Stimulated activated CD4-positive, alpha-beta T cell treated with anti-CD3 and anti-CD28 coated beads, Interleukin-4, amount 100 ng/mL, for 24 hours (primary cell): ENCODE measurements at regions not wholly inside any gene's neighbourhood (a gene's known extent, or its start where the extent isn't known, plus 50 kb on each side); places are given as distances from the start of the nearest gene placed in this dataset.

ENCODE experiments used
- DNase-seq: peaks from one replicate; pipeline ENCODE4 v3.0.0-alpha.2; 2020

GRCh38 chr10:29849886-29850285, 209.5 kb downstream of the JCAD start:
- DNase-seq, result no peak

GRCh38 chr10:29849126-29849833, 210.1 kb downstream of the JCAD start:
- no peak for DNase-seq

- no peak for DNase-seq
These were observed 212.1 kb upstream of the SVIL start for GRCh38 chr10:29846881-29847280.

GRCh38 chr10:29845166-29845565, 210.4 kb upstream of the SVIL start:
- DNase-seq, result no peak

- DNase-seq, result no peak
These were observed 208.4 kb upstream of the SVIL start for GRCh38 chr10:29843143-29843542.

- DNase-seq, result no peak
These were observed 207.2 kb upstream of the SVIL start for GRCh38 chr10:29841724-29842649.

DNA sequence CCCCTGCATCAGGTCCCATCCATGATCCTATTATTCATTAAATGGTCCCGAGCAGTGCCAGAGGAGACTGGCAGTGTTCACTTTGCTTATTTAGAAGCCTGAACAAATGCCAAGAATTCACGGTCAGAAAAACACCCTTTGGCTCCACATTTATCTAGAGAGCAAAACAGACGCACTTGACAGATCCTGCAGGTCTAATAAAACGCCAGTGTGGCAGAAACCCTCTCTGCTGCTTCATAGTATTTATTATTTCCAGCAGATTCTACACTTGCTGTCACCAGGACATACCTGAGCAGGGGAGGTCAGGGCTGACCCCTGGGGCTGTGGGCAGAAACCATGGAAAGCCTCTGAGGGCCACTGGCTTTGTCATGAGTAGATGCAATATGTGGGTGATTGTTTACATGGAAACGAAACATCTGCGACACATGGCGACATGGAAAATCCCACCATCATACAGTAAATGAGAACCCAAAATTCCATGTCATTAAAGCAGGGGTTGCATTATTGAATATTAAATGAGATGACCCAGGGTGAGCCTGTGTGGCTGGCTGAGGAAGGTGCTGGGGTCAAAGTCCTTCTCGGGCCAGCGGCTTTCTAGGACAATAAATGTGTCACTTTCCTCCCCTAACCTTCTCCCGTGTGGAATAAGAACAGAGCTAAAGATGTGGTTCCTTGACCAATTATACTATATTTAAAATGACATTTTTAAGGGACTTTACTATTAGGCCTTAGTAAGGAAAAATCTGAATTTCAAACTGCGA, 205.9 kb upstream of the SVIL start:
- no peak for DNase-seq

DNA sequence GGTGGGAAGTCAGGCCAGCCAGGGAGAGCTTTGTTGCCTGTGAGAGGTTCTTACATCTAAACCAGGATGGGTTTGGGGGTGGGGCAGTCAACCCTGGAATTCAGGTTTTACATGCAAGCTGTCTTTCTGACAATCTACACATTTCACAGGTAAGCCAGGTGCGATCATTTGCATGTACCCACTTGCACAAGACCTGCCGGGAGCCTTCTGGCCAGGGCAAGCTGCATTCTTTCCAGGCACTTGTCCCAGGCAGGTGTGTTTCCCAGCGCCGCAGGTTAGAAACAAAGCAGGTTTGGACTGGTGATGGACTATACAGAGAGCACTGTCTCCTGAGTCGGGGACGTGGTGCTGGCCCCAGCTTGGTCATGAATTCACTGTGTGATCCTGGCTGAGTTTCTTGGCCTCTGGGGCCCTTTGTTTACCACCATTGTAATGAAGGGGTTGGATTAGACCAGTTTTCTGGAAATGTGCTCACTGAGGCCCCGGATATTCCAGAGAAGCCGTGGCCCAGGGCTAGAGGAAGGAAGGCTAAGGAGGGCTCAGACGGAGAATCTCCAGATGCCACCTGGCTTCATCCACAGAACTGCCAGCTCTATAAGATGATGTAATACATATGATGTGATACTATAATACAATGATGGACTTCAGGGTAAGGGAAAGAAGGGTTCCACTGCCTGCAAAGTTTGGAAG, 205.2 kb upstream of the SVIL start:
- DNase-seq, result no peak

- no peak for DNase-seq
These were observed 203.8 kb upstream of the SVIL start for GRCh38 chr10:29838539-29838938.

GRCh38 chr10:29837586-29837985, 202.8 kb upstream of the SVIL start:
- no peak for DNase-seq

- no peak for DNase-seq
These were observed 201.6 kb upstream of the SVIL start for GRCh38 chr10:29836396-29836795.

DNA sequence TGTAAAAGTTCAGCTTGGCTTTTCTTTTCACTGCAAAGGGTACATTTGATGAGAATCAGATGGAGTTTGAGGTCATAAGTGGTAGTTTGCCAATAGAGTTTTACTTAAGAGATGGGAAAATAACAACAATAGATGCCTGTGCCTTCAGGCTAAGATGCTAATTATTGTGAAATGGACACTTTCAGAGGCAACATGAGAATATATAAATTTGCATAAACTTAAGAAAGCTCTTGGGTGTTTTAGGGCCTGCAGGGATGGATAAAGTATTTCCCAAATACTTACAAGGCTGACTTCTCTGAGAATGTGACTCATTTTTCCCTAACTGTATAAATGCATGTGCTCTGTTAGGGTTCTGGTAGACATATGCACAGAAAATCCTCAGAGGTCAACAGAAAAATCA, 200.3 kb upstream of the SVIL start:
- no peak for DNase-seq

GRCh38 chr10:29830531-29831512, 196.1 kb upstream of the SVIL start:
- no peak for DNase-seq

GRCh38 chr10:29829776-29830175, 195.0 kb upstream of the SVIL start:
- DNase-seq, result no peak

GRCh38 chr10:29828956-29829355, 194.2 kb upstream of the SVIL start:
- no peak for DNase-seq

- no peak for DNase-seq
These were observed 193.7 kb upstream of the SVIL start for GRCh38 chr10:29828440-29828894.

DNA sequence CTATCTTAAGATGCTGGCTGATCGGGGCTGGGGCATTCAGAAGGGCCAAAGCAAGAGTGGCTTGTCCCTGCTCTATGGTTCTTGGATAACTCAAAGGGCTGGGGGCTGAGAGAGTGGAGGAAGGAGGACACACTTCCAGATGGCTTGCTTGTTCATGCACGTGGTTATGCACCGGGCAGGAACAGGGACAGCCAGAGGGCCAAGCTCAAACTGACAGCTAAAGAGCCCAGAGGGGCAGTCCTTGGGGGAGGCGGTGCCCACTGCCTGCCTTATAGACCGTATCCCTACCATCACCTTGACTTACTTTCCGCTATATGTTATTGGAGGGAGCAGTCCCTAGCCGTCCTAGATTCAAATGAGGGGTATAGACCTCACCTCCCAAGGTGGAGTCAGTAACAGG, 192.7 kb upstream of the SVIL start:
- no peak for DNase-seq

GRCh38 chr10:29826801-29827450, 192.2 kb upstream of the SVIL start:
- no peak for DNase-seq

DNA sequence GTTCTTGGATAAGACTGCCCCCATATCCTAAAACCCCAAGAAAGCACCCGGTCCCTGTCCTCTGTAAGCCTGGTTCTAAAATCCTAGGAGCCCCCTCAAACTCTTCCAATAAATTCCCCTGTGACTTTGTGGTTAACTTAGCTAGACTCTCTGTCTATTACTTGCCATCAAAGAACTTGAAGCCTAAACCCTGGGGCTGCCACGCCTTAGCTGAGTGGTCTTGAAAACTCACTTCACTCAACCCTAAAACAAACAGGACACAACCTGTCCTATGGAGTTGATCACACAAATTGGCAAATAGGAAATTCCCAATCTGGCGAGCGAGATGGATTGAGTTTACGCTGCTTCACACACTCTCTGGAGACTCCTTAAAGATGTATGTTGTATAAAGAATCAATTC, 191.4 kb upstream of the SVIL start:
- DNase-seq, result no peak

- no peak for DNase-seq
These were observed 188.8 kb upstream of the SVIL start for GRCh38 chr10:29823553-29824080.
